Neutrophil (primary cell): ENCODE measurements at regions not wholly inside any gene's neighbourhood (a gene's known extent, or its start where the extent isn't known, plus 50 kb on each side); places are given as distances from the start of the nearest gene placed in this dataset.

Experiments used
- H3K27ac ChIP-seq: fragments of 200-600 bp; sonication (generic); 2 replicates; pipeline ENCODE4 v1.5.1; 2016; ENCODE audit warnings: mild to moderate bottlenecking, moderate library complexity
- H3K27me3 ChIP-seq: fragments of 200-600 bp; sonication (generic); 2 replicates; pipeline ENCODE4 v1.6.0; 2016; ENCODE audit warnings: mild to moderate bottlenecking
- H3K36me3 ChIP-seq: fragments of 200-600 bp; sonication (generic); 2 replicates; pipeline ENCODE4 v1.5.1; 2017
- H3K4me1 ChIP-seq, 2 experiments: fragments of 200-600 bp in 1 of 2; sonication (generic) in 1 of 2; 1 replicate in 1 of 2; 2 replicates in 1 of 2; pipeline versions ENCODE4 v1.5.1 to v1.6.1; 2013 to 2016; ENCODE audit warnings: low read depth in 1 of 2, low read length in 1 of 2, mild to moderate bottlenecking in 1 of 2, moderate library complexity in 1 of 2; ENCODE audit not compliant: control insufficient read depth in 1 of 2, insufficient read depth in 1 of 2
- H3K4me3 ChIP-seq, 2 experiments: fragments of 200-600 bp in 1 of 2; sonication (generic) in 1 of 2; 1 replicate in 1 of 2; 2 replicates in 1 of 2; pipeline ENCODE4 v1.5.1; 2013 to 2016; ENCODE audit warnings: low read depth in 1 of 2, low read length in 1 of 2, mild to moderate bottlenecking in 1 of 2, moderate library complexity in 1 of 2
- H3K9me3 ChIP-seq: fragments of 200-600 bp; sonication (generic); 2 replicates; pipeline ENCODE4 v1.5.1; 2016
- CTCF ChIP-seq: fragments of 200-600 bp; sonication (generic); IDR thresholded peaks from 2 replicates; pipeline ENCODE4 v1.5.1; 2016; ENCODE audit warnings: antibody characterized with exemption

DNA sequence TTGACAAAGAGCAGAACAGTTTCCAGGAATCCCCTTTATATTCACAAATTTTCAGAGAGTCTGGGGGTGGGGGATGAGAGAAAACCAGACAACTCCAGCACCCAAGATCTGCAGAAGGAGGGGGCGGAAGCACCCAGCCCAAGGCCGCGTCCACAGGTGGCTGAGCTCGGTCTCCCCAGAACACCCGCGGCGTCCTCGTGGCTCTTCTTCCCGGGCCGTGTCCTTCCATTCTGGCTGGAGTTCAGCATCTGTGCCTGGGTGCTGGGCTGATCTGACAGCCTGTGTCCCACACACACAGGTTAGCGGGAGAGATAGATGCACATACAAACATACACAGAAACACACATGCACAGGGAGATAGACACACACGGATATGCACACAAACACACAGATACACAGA, 455.8 kb upstream of the SALL3 start:
- Histone ChIP-seq H3K36me3 (no peaks in the 10 kb centered on the region), H3K4me3 (no peak overlapping the region), H3K27ac (no peak overlapping the region), H3K4me1 (no peaks in the 10 kb centered on the region), H3K9me3 (no peaks in the 10 kb centered on the region), H3K27me3 (no peaks in the 10 kb centered on the region)
- TF ChIP-seq CTCF, result no peak

DNA sequence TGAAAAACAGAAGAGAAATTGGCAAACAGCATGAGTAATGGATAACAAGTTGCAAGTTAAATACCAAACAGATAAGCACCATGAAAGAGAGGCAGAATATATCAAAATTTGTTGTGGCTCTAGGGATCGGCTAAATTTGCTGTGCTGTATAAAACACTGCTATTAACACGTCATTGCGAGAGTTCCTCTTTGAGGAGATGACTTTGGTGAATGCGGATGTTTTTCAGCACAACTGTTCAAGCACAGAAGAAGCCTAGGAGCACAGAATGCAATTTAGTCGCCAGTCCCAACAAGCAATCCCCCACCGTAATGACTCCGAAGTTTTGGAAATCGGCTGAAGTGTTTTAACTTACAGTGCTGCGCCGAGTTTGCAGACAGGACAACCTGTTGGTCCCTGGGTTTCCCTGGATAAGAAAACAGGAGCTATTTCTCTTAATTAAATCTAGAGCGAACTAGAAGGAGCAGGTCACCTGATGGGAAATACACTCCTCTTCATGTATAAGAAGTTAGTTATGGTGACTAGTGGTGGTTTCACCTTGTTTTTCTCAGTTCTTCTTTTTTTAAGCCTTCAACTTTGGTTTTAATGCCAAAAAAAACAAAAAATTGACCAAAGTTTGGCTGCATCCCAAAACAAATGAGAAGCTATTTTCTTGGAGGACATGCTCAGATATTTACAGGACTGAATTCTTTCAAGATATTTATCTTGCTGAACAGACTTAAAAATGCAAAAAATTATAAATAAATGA, 454.1 kb upstream of the SALL3 start:
- no peak for TF ChIP-seq CTCF
- no peak overlapping the region for H3K27ac ChIP-seq
- H3K4me1 ChIP-seq, result no peaks in the 10 kb centered on the region
- H3K36me3 ChIP-seq, result no peaks in the 10 kb centered on the region
- H3K9me3 ChIP-seq, result no peaks in the 10 kb centered on the region
- H3K27me3 ChIP-seq, result no peaks in the 10 kb centered on the region
- H3K4me3 ChIP-seq, result no peak overlapping the region

DNA sequence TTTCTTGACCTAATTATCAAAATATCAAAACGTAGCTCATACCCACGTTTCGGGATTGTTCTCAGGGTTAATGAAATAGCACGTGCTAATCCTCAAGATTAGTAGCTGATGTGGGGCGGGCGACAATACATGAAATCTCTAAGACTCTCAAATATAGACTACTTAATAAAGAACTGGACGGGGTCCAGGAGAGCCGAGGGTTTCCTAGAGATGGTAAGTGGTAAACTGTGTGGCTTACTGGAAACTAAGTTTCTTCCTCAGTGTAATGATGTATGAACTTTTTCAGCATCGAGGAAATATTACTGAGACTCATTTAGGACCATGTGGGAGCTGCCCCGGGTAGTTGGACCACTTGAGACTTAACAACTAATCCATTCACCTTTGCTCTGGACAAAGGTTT, 453.3 kb upstream of the SALL3 start:
- Histone ChIP-seq H3K27me3 (no peaks in the 10 kb centered on the region), H3K4me3 (no peak overlapping the region)

DNA sequence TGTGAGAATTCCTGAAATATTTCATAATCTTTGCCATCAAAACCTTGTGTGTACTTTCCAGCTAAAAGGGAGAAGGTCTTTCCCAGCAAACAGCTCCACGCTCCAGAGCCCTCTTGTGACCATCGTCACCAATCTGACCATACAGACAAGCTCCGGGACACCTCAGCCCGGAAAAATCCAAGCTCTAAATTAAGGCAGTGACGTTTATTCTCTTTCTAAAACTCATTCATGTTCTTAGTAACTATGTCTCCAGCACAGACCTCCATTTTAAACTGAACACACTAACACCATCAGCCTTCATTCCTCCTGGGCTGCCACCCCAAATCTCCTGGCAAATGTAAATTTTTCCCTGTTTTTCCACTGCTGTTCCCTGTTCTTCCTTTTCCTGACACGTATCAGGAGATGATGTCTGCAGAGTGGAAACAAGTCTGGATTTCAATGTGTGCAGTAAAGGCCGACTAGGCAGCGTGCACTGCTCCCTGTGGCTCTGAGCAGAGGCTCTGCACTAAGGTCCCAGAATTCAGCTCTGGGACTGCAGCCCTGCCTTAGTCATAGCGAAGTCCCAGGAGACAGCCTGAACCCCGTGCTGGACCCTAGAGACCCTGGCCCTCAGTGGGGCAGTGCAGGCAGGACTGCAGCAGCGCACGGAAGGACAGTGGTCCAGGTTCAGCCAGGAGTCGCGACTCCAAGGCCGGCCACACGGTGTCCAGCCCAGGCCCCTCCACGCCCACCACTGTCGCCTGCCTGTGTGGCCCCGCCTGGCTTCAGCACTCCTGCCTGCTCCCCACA, 452.5 kb upstream of the SALL3 start:
- H3K36me3 ChIP-seq, result no peaks in the 10 kb centered on the region
- no peak overlapping the region for H3K4me3 ChIP-seq
- TF ChIP-seq CTCF, result no peak
- H3K9me3 ChIP-seq, result no peaks in the 10 kb centered on the region
- no peaks in the 10 kb centered on the region for H3K27me3 ChIP-seq
- H3K27ac ChIP-seq, result no peak overlapping the region
- no peaks in the 10 kb centered on the region for H3K4me1 ChIP-seq

More for the DNA sequence above, 453.3 kb upstream of the SALL3 start:
- Histone ChIP-seq H3K4me1 (no peaks in the 10 kb centered on the region), H3K9me3 (no peaks in the 10 kb centered on the region), H3K27ac (no peak overlapping the region), H3K36me3 (no peaks in the 10 kb centered on the region)
- no peak for TF ChIP-seq CTCF

DNA sequence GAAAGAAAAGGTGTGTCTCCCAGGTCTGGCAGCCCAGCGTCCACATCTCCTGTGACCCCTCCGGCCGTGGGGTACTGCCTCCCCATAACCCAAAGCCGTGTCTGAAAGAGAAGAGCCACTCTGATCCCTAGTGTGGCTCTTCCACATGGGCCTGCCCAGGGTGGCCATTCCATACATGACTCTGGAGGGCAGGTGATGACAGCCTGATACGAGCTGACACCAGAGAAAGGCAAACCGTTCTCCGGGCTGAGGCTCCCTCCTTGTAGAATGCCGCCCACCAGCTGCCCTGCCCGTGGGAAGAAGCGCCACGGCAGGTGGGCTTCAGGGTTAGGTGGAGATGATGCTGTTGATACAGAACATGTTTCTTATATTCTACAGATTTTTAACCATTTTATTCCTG, 451.6 kb upstream of the SALL3 start:
- no peaks in the 10 kb centered on the region for H3K36me3 ChIP-seq
- no peaks in the 10 kb centered on the region for H3K4me1 ChIP-seq
- H3K27ac ChIP-seq, result no peak overlapping the region
- no peaks in the 10 kb centered on the region for H3K27me3 ChIP-seq
- no peaks in the 10 kb centered on the region for H3K9me3 ChIP-seq
- TF ChIP-seq CTCF, result no peak
- H3K4me3 ChIP-seq, result no peak overlapping the region
